ENCODE measurements at regions not wholly inside any gene's neighbourhood (a gene's known extent, or its start where the extent isn't known, plus 50 kb on each side); places are given as distances from the start of the nearest gene placed in this dataset.

GRCh38 chr3:72453706-72454105 is 394.5 kb downstream of the SHQ1 start:
- TF ChIP-seq POLR2A (IDR thresholded peaks at IDR 0.05; ENCODE audit: low read depth, low read length) = no peak
- no peak for FAIRE-seq
- DNase-seq (ENCODE audit: insufficient read length, low spot score) = no peak

DNA sequence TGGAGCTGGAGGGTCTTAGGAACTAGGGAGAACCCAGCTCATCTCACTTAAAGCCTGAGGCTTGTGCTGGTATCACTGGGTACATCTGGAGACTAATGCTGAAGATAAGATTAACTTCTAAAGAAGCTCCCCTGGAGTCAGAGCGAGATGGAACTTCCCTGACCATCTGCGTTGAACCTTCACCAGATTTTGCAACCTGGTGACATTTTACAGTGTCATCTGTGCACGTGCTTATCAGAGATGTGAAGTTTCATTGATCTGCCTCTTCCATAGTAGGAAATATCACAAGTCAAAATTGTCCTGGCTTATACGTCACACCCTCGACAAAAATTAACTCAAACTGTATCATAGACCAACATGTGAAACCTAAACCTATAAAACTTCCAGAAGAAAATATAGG is 395.5 kb downstream of the SHQ1 start:
- FAIRE-seq (no peak), DNase-seq (ENCODE audit: insufficient read length, low spot score) (no peak)
- no peak for TF ChIP-seq POLR2A (IDR thresholded peaks at IDR 0.05; ENCODE audit: low read depth, low read length)

GRCh38 chr3:72451841-72452240 is 396.4 kb downstream of the SHQ1 start:
- no peak for FAIRE-seq
- DNase-seq (ENCODE audit: insufficient read length, low spot score) = no peak
- no peak for TF ChIP-seq POLR2A (IDR thresholded peaks at IDR 0.05; ENCODE audit: low read depth, low read length)

DNA sequence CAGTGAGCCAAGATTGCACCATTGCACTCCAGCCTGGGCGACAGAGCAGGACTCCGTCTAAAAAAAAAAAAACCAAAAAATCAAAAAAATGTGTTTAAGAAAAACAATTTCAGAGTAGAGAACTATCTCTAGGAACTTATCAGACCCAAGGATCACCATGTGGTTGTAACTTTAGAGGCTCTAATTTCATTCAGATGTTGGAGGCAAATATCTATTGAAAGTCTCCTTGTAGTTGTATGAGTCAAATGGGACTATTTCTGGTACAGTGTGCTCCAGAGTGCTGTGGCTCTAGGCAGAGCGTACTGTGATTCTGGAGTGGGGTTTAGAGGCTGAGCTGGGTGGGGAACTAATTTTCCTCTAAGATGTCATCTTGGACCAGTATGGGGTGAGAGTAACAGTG is 398.7 kb downstream of the SHQ1 start:
- FAIRE-seq (no peak), DNase-seq (ENCODE audit: insufficient read length, low spot score) (no peak)
- no peak for TF ChIP-seq POLR2A (IDR thresholded peaks at IDR 0.05; ENCODE audit: low read depth, low read length)

- FAIRE-seq (no peak), DNase-seq (ENCODE audit: insufficient read length, low spot score) (no peak)
- no peak for TF ChIP-seq POLR2A (IDR thresholded peaks at IDR 0.05; ENCODE audit: low read depth, low read length)
Observed at GRCh38 chr3:72448858-72449257, 399.4 kb downstream of the SHQ1 start.

DNA sequence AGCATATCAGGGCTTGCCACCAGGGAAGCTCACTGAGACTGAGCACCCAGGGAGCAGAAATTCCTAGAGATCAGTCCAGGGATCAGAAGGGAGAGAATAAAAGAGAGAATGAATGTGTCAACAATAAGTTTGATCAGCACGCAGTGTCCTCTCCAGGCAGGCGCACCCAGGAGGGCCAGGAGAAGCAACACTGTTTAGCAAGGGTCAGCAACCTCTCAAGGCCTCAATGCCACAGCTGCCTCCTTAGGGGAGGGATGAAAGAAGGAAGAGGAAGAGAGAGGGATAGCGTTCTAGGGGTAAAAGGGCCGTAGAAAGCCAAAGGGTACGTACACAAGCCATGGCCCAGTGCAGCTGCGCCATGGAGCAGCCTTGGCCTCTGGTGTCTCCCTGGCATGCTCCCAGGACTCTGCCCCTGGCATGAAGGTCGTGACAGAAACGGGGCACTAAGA is 399.8 kb downstream of the SHQ1 start:
- TF ChIP-seq POLR2A (IDR thresholded peaks at IDR 0.05; ENCODE audit: low read depth, low read length) = no peak
- FAIRE-seq = no peak
- DNase-seq (ENCODE audit: insufficient read length, low spot score) = no peak

GRCh38 chr3:72447059-72447946 is 400.9 kb downstream of the SHQ1 start:
- TF ChIP-seq POLR2A (IDR thresholded peaks at IDR 0.05; ENCODE audit: low read depth, low read length) = peak; percentile 26; the same call in 1 of the 2 replicates
- peak; percentile 85 for DNase-seq (ENCODE audit: insufficient read length, low spot score)
- FAIRE-seq = no peak

GRCh38 chr3:72446218-72447058 is 401.8 kb downstream of the SHQ1 start, which contains the start of gene RYBP:
TSS of gene RYBP (minus strand) at chr3:72446621.
- DNase-seq (ENCODE audit: insufficient read length, low spot score) (no peak), FAIRE-seq (no peak)
- TF ChIP-seq POLR2A (IDR thresholded peaks at IDR 0.05; ENCODE audit: low read depth, low read length) = no peak

GRCh38 chr3:72445827-72446217 is 402.4 kb downstream of the SHQ1 start:
- DNase-seq (ENCODE audit: insufficient read length, low spot score) = no peak
- FAIRE-seq = peak; percentile 36
- no peak for TF ChIP-seq POLR2A (IDR thresholded peaks at IDR 0.05; ENCODE audit: low read depth, low read length)

DNA sequence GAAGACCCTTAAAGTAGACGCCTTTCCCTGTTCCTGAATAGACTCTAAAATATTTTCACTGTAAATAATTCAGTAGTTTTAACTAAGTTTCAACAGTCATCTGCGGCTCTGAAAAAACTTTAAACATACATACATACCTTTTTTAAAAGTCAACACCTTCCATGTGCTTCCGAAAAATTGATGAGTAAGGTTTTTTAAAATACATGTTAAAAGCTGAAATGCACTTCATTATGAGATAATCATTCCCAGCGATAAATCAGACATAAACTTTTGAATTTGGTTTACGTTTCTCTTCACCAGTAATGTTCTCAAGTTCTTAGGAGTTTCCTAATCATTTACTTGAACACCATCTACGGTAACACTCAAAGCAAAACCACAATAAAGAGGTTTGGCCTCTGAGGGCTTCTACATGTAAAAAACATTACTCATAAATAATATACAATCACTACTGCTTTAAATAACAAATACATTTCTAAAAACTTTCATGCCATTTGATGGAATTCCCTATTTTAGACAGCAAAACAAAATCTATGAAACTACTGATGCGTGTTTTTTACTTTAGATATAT is 403.5 kb downstream of the SHQ1 start:
- FAIRE-seq (no peak), DNase-seq (ENCODE audit: insufficient read length, low spot score) (no peak)

GRCh38 chr3:72442759-72443158 is 405.5 kb downstream of the SHQ1 start:
- DNase-seq (ENCODE audit: insufficient read length, low spot score) (no peak), FAIRE-seq (no peak)
- TF ChIP-seq POLR2A (IDR thresholded peaks at IDR 0.05; ENCODE audit: low read depth, low read length) = no peak

More for the DNA sequence above, 403.5 kb downstream of the SHQ1 start:
- no peak for TF ChIP-seq POLR2A (IDR thresholded peaks at IDR 0.05; ENCODE audit: low read depth, low read length)

DNA sequence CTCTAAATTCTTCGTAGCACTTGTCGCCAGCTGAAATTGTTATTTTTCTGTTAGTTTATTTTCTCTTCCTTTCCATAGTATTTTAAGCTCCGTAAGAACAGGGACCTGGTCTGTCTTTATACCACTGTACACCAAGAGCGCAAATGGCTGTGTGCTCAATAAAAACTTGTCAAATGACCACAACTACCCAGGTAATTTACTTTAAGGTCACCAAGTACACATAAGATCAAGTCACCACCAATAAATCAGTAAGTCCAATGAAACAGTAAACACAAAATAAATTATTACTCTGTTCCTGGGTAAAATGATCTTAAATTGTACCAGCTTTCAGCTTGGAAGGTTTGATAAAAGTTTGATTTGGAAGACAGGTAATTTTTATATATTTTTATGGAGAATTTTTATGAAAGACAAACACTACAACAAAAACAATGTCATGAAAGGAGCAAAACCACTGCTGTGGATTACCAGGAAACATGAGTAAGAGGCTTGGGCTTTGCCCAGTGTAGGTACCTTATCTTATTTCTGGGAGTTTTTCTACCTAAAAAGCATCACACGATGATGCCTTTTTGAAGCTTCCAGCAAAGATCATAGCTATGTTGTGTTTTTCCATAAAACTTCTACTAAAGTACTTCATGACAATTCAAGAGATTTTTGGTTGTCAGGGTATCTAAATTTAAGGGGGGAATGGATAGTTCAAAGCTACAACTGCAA is 406.8 kb downstream of the SHQ1 start:
- DNase-seq (ENCODE audit: insufficient read length, low spot score) = no peak
- TF ChIP-seq POLR2A (IDR thresholded peaks at IDR 0.05; ENCODE audit: low read depth, low read length) = no peak
- FAIRE-seq = no peak

DNA sequence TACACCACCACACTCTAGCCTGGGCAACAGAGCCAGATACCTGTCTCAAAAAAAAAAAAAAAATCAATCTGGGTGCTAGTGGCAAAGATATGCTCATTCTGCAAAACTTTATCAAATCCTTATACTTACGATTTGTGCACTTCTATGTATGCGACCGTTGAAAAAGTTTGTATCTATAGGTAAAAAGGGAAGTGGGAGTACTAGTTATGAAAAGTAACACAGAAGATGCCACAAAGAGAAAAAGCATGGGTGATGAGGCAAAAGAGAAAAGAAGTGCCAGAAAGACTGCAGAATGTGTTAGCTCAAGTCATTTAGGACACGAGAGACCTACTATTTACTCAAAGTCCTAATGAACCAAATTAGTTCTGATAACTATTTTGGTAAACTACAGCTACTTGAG is 407.8 kb downstream of the SHQ1 start:
- no peak for TF ChIP-seq POLR2A (IDR thresholded peaks at IDR 0.05; ENCODE audit: low read depth, low read length)
- no peak for FAIRE-seq
- no peak for DNase-seq (ENCODE audit: insufficient read length, low spot score)

All from H54 (cell line).